ENCODE measurements at regions not wholly inside any gene's neighbourhood (a gene's known extent, or its start where the extent isn't known, plus 50 kb on each side); places are given as distances from the start of the nearest gene placed in this dataset.

DNA sequence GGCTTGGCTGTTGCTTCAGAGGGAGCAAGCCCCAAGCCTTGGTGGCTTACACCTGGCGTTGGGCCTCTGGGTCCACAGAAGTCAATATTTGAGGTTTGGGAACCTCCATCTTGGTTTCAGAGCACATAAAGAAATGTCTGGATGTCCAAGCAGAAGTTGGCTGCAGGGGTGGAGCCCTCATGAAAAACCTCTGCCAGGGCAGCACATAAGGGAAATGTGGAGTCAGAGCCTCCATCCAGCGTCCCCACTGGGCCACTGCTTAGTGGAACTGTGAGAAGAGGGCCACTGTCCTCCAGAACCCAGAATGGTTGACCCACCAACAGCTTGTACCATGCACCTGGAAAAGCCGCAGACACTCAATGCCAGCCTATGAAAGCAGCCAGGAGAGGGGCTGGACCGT, 573.5 kb upstream of the ZWINT start:
- DNase-seq, result no peak

DNA sequence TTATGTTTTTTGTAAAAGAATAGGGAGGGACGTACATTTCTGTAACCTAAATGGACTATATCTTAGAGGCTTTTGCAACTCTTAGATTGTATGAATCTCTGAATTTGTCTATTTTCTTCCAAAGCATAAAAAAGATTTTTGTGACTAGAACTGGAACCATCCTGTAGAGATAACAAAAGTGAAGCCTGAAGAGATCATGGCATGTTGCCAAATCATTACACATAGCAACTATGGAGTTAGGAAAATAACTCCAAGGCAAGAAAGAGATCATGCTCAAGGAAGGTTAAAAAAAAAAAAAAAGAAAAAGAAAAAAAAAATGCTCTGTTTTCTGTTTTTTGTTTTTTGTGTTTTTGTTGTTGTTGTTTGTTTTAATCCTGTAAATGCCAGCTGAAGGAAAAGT, 567.7 kb upstream of the ZWINT start:
- DNase-seq, result no peak

DNA sequence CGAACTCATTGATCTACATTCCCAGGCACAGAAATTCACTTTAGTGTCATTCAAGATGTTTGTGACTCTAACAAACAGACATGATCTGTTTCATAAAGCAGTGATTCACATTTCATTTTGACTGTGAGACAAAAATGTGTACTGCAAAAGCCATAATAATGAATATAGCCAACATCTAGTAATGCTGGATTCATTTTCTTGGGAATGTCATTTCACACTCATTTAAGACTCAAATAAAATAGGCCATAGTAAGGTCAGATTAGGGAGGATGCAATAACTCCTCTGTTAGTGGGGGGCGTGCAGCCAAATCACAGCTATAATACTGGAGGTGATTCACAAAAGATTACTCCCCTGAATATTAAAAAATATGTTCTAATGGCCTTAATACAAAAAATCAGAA, 566.6 kb upstream of the ZWINT start:
- DNase-seq, result no peak

DNA sequence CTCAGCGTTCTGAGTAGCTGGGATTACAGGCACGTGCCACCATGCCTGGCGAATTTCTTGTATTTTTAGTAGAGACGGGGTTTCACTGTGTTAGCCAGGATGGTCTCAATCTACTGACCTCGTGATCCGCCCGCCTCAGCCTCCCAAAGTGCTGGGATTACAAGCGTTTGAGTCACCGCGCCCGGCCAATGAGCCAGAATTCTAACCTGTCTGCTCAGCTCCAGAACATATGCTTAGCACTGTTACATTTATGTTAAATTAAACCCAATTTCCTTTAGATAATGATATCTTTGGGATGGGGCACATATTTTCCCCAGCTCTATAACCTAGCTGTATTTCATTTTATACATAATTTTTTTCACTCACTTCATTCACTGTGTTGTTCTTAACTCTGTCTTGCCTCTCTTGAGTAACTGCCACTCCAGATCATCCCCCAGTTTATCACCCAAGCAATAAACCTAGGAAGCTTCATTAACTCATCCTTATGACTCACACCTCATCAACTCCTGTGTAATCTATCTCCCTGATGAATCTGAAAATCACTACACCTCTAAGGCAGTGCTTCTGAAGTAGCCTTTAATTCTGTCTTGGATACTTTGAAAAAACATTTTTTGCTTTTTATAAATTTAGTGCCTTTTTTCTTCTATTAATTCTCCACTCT, 559.7 kb upstream of the ZWINT start:
- DNase-seq, result no peak

DNA sequence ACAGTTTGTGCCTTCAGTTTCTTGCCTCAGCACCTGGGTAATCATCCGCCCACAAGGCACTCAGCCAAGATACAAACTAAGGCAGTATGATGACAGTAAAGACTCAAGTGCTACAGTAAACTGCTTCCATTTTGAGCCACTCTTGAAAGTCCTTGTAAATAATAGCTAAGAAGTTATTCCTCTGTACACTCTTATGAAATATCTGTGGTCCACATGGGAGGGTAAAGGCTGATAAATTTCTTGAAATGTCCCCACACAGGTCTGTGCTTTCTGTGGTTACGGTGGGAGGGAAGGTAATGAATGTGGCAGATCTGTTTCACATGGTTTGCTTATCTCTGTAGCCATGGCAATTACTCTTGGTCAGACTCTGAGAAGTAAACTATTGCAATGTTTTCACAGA, 551.0 kb upstream of the ZWINT start:
- DNase-seq, result no peak

DNA sequence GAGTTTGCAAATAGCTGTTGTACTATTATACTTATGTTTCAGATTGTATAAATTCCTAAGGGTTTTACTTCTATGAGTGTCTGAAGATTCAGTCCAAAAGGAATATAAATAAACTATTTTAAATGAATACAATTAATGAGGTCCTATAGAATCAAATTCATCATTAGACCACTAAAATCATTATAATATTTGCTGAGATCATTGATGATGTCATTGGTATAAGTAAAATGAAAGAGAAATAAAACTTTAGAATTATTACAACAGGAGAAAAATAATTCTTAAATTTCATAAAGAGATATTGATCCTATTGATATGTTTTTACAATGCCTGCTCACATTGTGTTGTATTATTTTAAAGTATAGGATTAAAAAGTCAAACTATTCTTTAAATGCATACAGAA, 544.0 kb upstream of the ZWINT start:
- no peak for DNase-seq

DNA sequence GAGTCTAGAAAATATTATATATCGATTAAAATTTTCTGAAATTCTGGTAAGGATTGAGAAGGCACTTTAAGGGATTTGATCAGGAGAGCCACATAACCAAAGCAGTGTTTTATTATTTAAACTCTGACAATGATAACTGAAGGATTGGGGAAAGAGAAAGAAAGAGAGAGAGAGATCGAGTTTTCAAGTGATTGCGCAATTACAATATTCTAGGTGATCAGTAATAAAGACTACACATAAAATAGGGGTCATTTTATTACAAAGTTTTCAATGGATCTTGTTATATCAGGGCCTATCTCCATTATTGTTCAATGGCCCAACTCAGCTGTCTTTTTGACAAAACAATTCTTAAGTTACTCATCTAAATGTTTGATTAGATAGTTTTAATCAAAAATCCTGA, 541.5 kb upstream of the ZWINT start:
- no peak for DNase-seq

DNA sequence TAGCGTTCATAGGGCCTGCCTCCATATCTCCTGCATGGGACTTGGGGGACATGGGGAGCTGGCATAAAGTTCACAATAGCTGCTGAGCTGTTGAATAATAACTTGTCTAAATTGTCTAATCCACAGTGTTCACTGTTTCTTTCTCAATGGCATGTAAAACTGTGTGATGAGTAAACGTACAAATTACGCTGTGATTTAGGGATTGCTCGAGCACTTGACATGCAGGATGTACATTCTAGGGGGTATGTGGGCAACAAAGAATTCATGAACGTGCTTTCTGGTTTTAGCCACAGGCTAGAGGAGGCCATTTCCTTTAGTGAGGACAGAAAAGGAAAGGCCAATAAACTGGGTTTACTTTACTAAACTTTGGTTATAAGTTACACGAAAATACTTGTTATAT, 534.2 kb upstream of the ZWINT start:
- no peak for DNase-seq

DNA sequence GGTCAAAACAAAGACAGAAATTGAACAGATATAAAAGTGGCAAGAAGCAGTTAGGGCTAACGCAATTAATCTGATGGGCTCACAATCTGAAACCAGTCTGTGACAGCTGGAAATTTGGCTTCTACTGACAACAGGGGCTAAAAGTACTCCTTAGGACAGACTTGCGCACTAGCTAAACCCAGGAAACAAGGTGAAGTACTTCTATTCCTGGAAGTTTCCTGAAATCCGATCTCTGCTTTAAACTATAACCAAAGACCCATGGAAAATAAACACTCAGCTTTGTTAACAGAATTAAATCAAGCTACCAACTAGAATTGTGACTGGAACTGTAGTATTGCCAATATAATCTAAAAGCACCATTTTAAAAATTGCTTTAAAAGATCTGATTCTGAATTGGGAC, 520.2 kb upstream of the ZWINT start:
- no peak for DNase-seq

DNA sequence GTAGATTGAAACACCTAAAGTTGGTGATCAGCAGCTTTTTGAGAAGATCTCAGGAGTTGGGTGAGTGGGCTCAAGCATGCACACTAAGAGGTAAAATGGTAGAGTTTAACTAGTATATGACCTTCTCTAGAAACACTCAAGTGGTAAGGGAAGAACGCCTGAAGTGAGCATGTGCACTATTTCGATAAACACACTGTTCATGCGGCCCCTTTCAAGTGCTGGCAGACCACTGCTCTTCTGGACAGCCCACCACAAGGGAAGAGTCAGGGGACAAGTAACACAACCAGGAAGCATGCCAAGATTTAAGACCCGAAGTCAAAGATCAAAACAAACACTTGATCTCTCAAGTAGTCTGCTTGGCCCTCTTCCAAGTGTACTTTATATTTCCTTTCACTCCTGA, 519.5 kb upstream of the ZWINT start:
- no peak for DNase-seq

DNA sequence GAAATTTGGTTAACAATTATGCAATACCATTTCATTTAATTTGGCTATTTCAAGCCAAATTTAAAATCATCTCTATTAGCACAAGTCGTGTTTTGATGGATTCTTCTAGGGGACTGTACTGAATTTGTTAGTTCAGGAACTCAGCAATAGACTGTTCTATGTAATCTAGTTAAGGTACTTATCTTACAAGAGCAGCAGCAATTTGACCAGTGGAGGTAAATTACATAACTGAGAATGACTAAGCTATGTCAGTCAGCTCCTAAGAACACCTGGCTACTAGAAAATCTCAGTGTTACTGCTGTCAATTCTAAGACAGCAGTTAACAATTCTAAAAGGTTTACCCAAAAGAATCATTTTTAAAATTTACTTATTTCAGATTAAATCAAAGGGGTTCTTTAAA, 513.9 kb upstream of the ZWINT start:
- DNase-seq, result no peak

DNA sequence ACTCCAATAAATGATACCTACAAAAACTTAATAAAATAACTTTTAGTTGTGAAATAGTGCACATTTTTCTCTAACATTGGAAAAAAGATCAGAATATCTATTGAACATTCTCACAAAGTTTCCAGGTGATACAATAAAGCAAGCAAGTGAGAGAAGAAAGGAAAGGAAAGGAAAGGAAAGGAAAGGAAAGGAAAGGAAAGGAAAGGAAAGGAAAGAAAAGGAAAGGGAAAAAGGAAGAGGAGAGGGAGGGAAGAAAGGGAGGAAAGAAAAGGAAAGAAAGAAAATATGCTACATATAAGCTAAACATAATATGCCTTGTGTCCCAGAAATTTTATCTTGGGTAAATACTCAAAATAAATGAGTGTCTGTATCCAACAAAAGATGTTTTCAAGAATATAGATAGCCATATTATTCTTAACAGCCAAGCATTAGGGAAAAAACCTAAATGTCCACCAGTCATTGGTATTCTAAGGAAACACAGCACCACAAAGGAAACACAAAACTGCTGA, 510.2 kb upstream of the ZWINT start:
- no peak for DNase-seq

DNA sequence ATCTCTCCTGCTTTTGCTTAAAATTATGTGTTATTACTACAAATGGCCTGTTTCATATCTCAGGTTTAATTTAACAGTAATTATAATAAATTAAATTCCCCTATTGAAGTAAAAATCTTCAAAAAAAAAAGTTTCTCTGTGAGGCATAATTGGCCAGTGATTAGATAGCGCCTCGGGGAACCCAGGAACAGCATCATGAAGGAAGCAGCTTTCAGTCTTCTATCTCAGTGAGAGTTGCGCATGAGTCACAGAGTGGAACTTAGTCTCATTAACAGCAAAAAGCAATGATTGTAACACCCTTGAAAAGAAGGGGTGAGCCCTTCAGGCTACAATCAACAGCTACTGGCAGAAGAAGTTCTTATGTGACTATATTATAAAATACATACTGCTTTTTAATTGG, 506.2 kb upstream of the ZWINT start:
- DNase-seq, result no peak

DNA sequence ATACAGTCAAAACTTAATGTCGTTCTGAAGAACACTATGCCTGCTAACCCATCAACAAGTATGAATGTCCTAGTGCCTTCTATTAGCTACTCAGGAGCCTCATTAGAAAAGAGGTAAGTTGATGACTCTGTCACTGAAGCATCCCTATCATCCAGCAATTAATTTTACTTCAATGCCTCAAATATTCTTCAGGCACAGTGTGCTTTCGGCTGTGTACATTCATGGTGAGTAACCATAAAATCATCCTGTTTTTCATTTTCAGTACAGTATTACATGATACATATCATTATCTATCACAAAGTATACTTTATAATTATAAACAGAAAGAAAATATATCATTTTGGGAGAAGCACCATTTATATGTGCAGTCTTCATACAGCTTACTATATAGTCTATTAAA, 495.5 kb upstream of the ZWINT start:
- no peak for DNase-seq

DNA sequence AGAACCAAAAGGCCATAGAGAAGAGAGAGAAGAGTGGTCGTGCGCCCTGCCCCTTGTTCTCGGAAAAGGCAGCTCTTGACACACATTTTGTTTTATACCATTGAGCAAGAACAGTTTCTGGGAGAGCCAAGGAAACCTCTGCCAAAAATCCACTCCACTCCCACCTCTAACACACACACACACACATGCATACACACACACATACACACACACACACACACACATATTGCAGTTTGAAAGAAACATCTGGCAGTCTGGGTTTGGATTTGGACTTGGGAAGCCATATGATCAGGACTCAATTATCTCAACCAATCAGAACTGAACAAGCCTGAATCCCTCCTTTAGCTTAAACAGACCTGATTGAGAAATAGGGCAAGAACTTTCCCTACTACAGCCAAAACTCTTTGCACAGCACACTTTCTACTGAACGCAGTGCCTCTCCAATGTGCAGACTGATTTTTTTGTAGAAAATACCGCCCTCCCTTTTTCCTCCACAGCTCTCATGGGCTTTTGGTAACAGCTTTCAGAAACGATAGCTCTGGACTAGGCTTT, 484.0 kb upstream of the ZWINT start:
- DNase-seq, result no peak

DNA sequence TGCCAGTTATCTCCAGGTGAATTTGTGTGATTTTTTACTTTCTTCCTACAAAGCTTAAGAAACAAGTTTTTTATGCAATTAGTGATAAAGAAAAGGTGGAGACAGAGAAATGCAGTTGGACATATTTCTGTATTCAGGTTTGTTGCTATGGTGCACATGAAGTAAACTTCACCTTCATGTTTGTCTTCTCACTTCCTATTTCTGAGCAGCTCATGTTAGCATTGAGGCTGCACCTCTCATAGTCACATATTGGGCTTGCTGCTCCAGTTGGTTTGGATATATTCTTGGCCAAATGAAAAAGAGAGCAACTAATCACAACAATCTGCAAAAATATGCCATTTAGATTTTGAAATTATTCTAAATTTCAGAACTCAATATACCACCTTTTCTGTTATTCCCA, 475.6 kb upstream of the ZWINT start:
- no peak for DNase-seq

DNA sequence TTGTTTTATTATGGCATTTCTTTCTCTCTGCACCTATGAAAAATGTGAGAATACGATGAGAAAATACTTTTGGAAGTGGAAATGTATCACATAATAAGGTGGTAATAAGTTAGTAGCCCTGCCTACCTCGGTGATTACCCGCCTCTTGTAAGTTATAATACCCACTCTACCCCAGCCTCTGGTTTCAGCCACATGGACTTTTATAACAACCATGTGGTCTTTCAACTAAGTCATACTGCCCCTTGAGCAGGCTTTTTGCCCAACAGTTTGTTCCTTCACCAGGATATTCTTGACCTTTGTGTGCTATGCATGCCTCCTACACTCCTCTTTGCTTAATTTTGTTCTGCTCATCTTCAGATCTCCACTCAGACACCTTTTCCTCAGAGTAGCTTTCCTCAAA, 470.6 kb upstream of the ZWINT start:
- no peak for DNase-seq

DNA sequence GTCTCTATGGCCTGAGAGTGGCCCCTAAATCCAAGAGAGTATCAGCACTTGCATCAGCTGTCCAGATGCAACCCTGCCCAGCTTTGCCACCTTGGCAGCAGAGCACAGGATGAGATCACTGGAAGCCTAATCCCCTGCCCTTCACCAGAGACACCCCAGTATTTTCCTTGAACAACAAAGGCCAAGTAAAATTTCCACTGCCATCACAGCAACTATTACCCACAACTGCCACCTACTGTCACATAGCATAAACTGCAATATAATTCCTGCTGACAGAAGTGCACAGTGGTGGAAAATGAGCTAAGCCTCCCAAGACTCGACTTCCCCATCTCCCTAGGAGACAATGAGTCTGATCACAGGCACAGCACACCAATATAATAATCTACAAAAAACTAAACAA, 462.8 kb upstream of the ZWINT start:
- no peak for DNase-seq

DNA sequence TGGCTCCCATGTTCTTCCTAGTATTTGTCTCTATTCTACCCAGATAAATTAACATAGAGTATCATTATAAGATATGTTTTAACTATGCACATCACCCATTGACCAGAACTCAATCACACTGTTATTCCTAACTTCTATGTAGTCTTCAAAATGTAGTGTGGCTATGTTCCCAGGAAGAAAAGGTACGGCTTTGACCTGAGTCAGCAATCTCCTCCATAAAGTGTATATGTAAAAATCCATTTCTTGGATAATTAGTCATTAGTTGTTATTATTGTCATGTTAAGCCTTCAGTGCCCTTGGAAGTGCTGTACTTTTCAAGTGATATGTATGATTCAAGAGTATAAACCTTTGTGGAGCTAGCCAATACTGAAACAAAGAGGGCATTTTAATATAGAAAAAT, 444.0 kb upstream of the ZWINT start:
- no peak for DNase-seq

DNA sequence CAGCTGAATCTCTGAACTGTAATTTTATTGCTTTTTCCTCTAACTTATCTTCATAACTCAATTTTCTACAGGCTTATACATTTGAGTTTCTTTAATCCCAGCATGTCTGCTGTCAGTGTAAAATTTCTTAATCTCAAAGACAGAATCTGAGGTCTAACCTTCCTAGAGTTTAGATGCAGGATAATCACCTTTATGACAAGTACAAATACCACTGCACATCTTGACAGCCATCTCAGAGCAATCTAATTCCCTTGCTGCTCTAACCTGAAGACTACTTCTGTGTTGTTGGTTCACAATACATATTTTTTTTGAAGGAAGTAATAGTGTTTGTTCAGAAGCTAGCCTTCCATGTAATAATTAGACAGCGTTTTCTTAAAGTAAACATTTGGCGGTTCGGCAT, 424.2 kb upstream of the ZWINT start:
- DNase-seq, result no peak

DNA sequence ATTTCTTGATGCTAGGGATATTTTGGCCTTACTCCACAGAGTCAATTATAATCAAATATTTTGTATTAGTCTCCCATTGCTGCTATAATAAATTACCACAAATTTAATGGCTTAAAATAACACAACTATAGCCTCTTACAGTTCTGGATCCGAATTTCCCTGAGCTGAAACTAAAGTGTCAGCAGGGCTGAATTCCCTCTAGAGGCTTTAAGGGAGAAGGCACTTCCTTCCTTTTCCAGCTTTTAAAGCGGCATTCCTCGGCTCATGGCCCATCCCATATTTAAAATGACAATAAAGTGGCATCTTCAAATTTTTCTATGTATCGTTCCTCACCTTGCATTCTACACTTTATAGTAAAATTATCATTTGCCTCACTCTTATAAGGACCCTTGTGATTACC, 421.4 kb upstream of the ZWINT start:
- DNase-seq, result no peak

DNA sequence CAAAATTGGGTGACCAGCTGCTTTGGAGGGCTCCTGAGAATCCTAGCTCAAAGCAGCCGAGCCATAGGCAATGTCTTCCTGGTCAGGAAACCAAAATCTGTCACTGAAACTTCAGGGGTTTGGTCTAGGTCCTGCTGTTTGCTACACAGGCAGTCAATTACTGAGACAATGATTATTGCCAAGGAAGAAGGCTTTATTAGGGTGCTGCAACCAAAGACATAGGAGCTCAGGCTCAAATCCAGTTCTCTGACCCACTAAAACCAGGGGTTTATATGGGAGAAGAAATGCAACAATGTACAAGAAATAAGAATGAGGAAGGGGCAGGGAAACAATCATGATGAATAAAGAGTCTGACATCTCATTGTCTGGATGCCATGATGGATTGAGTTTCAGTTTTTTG, 410.3 kb upstream of the ZWINT start:
- DNase-seq, result no peak

DNA sequence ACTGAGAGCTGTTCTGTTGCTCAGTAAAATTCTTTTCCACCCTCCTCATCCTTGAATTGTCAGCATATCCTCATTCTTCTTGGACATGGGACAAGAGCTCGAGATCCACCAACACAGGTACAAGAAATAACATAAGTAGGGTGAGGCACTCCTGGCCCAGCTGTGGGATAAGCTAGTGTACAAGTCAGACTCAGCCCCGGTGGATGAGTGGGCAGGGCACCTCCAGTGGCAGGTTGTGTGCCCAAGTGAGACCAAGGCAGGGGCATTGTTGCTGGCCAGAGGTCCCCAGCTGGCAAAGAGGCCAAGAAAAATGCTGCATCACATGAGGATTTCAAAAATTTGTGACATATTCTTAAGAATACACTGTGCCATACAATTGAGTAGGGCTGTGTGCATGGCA, 402.0 kb upstream of the ZWINT start:
- no peak for DNase-seq

DNA sequence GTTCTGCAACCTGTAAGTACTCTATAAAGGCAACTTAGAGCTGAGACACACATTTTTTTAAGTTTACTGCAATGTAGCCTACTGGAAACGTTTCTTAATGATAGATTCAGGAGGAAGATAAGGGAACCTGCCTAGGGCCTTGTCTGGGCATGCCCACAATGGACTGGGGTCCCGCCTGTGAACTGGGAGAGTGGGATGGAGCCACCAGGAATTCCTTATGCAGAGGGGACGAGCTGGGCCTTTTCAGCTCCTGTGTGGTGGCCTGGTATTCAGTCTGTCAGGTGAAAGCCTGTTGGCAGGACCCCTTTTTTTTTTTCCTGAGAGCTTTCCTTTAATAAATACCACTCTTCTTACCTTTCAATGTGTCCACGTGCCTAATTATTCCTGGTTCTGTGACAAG, 384.4 kb upstream of the ZWINT start:
- no peak for DNase-seq

DNA sequence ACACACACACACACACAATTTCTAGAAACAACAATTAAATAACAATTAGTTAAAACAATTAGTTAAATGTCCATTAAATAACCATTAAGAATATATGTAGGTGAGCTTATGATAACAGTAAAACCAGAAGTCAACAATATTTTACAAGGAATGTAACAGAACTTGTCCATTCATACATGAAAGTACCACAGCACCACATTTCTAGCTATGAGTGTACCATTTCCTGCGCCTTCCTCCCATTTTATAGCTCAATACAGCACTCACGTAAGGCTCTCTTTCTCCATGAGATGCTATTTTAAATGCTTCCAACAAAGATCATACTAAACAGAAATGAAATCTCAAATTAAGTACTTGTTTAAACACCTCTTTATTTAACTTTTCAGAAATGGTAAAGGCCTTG, 367.3 kb upstream of the ZWINT start:
- DNase-seq, result no peak

Measured in suppressor macrophage treated with lipopolysaccharide for 1 hour (primary cell).